ENCODE measurements at regions not wholly inside any gene's neighbourhood (a gene's known extent, or its start where the extent isn't known, plus 50 kb on each side); places are given as distances from the start of the nearest gene placed in this dataset.

GRCh38 chr21:28421716-28422524, 570.8 kb downstream of the LTN1 start:
- intact Hi-C loops (cut with DNase I): no loop called here
- Histone ChIP-seq H3K4me3 (no peak overlapping the region), H3K4me1 (peaks cover 0 to 5% (median 0%) of the 10 kb centered on the region in 9 donors), H3K27me3 (no peaks in the 10 kb centered on the region), H3K27ac (no peak overlapping the region), H3K36me3 (no peaks in the 10 kb centered on the region), H3K9me3 (no peaks in the 10 kb centered on the region)
- no peak for DNase-seq
- 67 to 75% methylated on average over 3 of the region's 3 CpGs for WGBS, 2 donors
- ATAC-seq: peak in 2 of 8 donors; percentile 17 to 39
- no peak for TF ChIP-seq CTCF (IDR thresholded peaks at IDR 0.05)

- H3K4me1 ChIP-seq: peaks cover 0 to 5% (median 0%) of the 10 kb centered on the region in 9 donors
- no peaks in the 10 kb centered on the region for H3K27me3 ChIP-seq
- no peak overlapping the region for H3K27ac ChIP-seq
- TF ChIP-seq CTCF (IDR thresholded peaks at IDR 0.05): no peak
- ATAC-seq (no peak), DNase-seq (no peak)
- H3K36me3 ChIP-seq: no peaks in the 10 kb centered on the region
- H3K4me3 ChIP-seq: no peak overlapping the region
- no peaks in the 10 kb centered on the region for H3K9me3 ChIP-seq
- 71 to 78% methylated on average over 2 of the region's 2 CpGs for WGBS, 2 donors
- intact Hi-C loops (cut with DNase I): no loop called here
These were observed 572.9 kb downstream of the LTN1 start for GRCh38 chr21:28419811-28420210.

- Histone ChIP-seq H3K27ac (no peak overlapping the region), H3K27me3 (no peaks in the 10 kb centered on the region), H3K4me1 (peaks cover 0 to 5% (median 0%) of the 10 kb centered on the region in 9 donors), H3K36me3 (no peaks in the 10 kb centered on the region), H3K9me3 (no peaks in the 10 kb centered on the region), H3K4me3 (no peak overlapping the region)
- DNase-seq (no peak), ATAC-seq (peak in 2 of 8 donors; percentile 52 to 57)
- 56 to 74% methylated on average over 6 of the region's 6 CpGs for WGBS, 2 donors
- intact Hi-C loops (cut with DNase I): no loop called here
- no peak for TF ChIP-seq CTCF (IDR thresholded peaks at IDR 0.05)
These were observed 573.8 kb downstream of the LTN1 start for GRCh38 chr21:28418726-28419514.

- no peak for DNase-seq
- peaks cover 0 to 15% (median 6%) of the 10 kb centered on the region in 9 donors for H3K4me1 ChIP-seq
- no peak for TF ChIP-seq CTCF (IDR thresholded peaks at IDR 0.05)
- no peak overlapping the region for H3K27ac ChIP-seq
- WGBS, 2 donors: 35 to 45% methylated on average over 2 of the region's 2 CpGs
- no peaks in the 10 kb centered on the region for H3K36me3 ChIP-seq
- peak in 5 of 8 donors; percentile 54 to 74 (median 59) for ATAC-seq
- no peak overlapping the region for H3K4me3 ChIP-seq
- intact Hi-C loops (cut with DNase I): no loop called here
- H3K27me3 ChIP-seq: no peaks in the 10 kb centered on the region
- no peaks in the 10 kb centered on the region for H3K9me3 ChIP-seq
These were observed 582.4 kb downstream of the LTN1 start for GRCh38 chr21:28410256-28410655.

All from heart right ventricle (tissue), 16 donors.